GM23338 (cell line): ENCODE measurements at regions not wholly inside any gene's neighbourhood (a gene's known extent, or its start where the extent isn't known, plus 50 kb on each side); places are given as distances from the start of the nearest gene placed in this dataset.

Source experiments
- ATAC-seq: fragments of 200-7000 bp; cut with Tn5 transposase; 3 replicates; pipeline ENCODE4 v1.9.1; 2020
- DNase-seq: peaks from one replicate; pipeline ENCODE4 v3.0.0-alpha.2; 2015; ENCODE audit warnings: low spot score
- H2AFZ ChIP-seq: fragments of 200-600 bp; sonication (generic); 2 replicates; pipeline ENCODE4 v1.8.0; 2016; ENCODE audit warnings: antibody characterized with exemption, mild to moderate bottlenecking, moderate library complexity
- H3F3A ChIP-seq: fragments of 200-600 bp; sonication (generic); replicated peaks from 2 replicates; pipeline ENCODE4 v1.8.0; 2017; ENCODE audit warnings: antibody characterized with exemption, mixed run types, low read depth
- H3K27ac ChIP-seq: fragments of 200-600 bp; sonication (generic); 2 replicates; pipeline ENCODE4 v1.6.1; 2016; ENCODE audit warnings: low read depth
- H3K27me3 ChIP-seq: fragments of 200-600 bp; sonication (generic); 2 replicates; pipeline ENCODE4 v1.8.0; 2016; ENCODE audit warnings: mild to moderate bottlenecking, mixed run types, moderate library complexity; ENCODE audit not compliant: insufficient read depth
- H3K36me3 ChIP-seq: fragments of 200-600 bp; sonication (generic); 2 replicates; pipeline ENCODE4 v1.8.0; 2016; ENCODE audit warnings: mild to moderate bottlenecking; ENCODE audit not compliant: insufficient read depth
- H3K4me1 ChIP-seq: fragments of 200-600 bp; sonication (generic); 2 replicates; pipeline ENCODE4 v1.8.0; 2016; ENCODE audit warnings: mild to moderate bottlenecking, moderate library complexity; ENCODE audit not compliant: insufficient read depth
- H3K4me2 ChIP-seq: fragments of 200-600 bp; sonication (generic); 2 replicates; pipeline ENCODE4 v1.7.1; 2017; ENCODE audit warnings: mixed run types
- H3K4me3 ChIP-seq: fragments of 200-600 bp; sonication (generic); 2 replicates; pipeline ENCODE4 v1.6.1; 2016; ENCODE audit warnings: mixed run types
- H3K79me2 ChIP-seq: fragments of 200-600 bp; sonication (generic); replicated peaks from 2 replicates; pipeline ENCODE4 v1.8.0; 2017; ENCODE audit warnings: mild to moderate bottlenecking; ENCODE audit not compliant: insufficient read depth
- H3K9me2 ChIP-seq: fragments of 200-600 bp; sonication (generic); 2 replicates; pipeline ENCODE4 v1.8.0; 2017; ENCODE audit not compliant: insufficient read depth
- H4K20me1 ChIP-seq: fragments of 200-600 bp; sonication (generic); replicated peaks from 2 replicates; pipeline ENCODE4 v1.8.0; 2017; ENCODE audit warnings: mild to moderate bottlenecking; ENCODE audit not compliant: insufficient read depth
- H3K27ac Mint-ChIP-seq: 2 replicates; pipeline ENCODE4 v1.8.0; 2020; ENCODE audit warnings: inconsistent platforms, mild to moderate bottlenecking, moderate library complexity, mixed read lengths
- H3K27me3 Mint-ChIP-seq: 3 replicates; pipeline ENCODE4 v1.8.0; 2022; ENCODE audit warnings: low read depth, mild to moderate bottlenecking, moderate library complexity, mixed read lengths, inconsistent platforms; ENCODE audit not compliant: insufficient read depth, poor library complexity
- H3K36me3 Mint-ChIP-seq: 3 replicates; pipeline ENCODE4 v1.8.0; 2021; ENCODE audit warnings: low read depth, mild to moderate bottlenecking, inconsistent platforms, moderate library complexity, mixed read lengths
- H3K4me1 Mint-ChIP-seq: 3 replicates; pipeline ENCODE4 v1.8.0; 2020; ENCODE audit warnings: mild to moderate bottlenecking, inconsistent platforms, mixed read lengths
- H3K4me3 Mint-ChIP-seq: 3 replicates; pipeline ENCODE4 v1.8.0; 2021; ENCODE audit warnings: moderate library complexity, mild to moderate bottlenecking, inconsistent platforms, mixed read lengths
- H3K9me3 Mint-ChIP-seq: 3 replicates; pipeline ENCODE4 v1.8.0; 2020; ENCODE audit warnings: moderate library complexity, mild to moderate bottlenecking, inconsistent platforms, mixed read lengths
- CREB1 ChIP-seq: fragments of 250-450 bp; sonication (Bioruptor Pico); IDR thresholded peaks from 2 replicates; pipeline ENCODE4 v1.5.0; 2020; ENCODE audit warnings: low read depth, mild to moderate bottlenecking, moderate library complexity
- CTCF ChIP-seq, 2 experiments: fragments of 200-600 bp in 1 of 2; sonication (generic) in 1 of 2; conservative IDR thresholded peaks; 2 replicates each; pipeline versions ENCODE4 v1.5.1 to v1.6.1; 2016 to 2017; ENCODE audit warnings: antibody characterized with exemption in 2 of 2, low read depth in 2 of 2, mild to moderate bottlenecking in 2 of 2, moderate library complexity in 1 of 2
- ETS1 ChIP-seq: IDR thresholded peaks from 2 replicates; pipeline ENCODE4 v1.6.1; 2016; ENCODE audit warnings: antibody characterized with exemption
- EZH2 ChIP-seq: fragments of 200-600 bp; sonication (generic); IDR thresholded peaks from one replicate; pipeline ENCODE4 v1.8.0; 2017; ENCODE audit warnings: antibody characterized with exemption, mild to moderate bottlenecking, low read depth; ENCODE audit not compliant: unreplicated experiment
- EZH2phosphoT487 ChIP-seq: fragments of 200-600 bp; sonication (generic); IDR thresholded peaks from one replicate; pipeline ENCODE4 v1.8.1; 2018; ENCODE audit warnings: antibody characterized with exemption; ENCODE audit not compliant: unreplicated experiment
- JUNB ChIP-seq: IDR thresholded peaks from one replicate; pipeline ENCODE4 v1.6.1; 2016; ENCODE audit warnings: antibody characterized with exemption; ENCODE audit not compliant: unreplicated experiment
- NANOG ChIP-seq: IDR thresholded peaks from 2 replicates; pipeline ENCODE4 v1.6.1; 2016; ENCODE audit warnings: antibody characterized with exemption, borderline replicate concordance
- POLR2AphosphoS5 ChIP-seq: IDR thresholded peaks from 2 replicates; pipeline ENCODE4 v1.6.1; 2016; ENCODE audit warnings: antibody characterized with exemption, low read depth
- REST ChIP-seq: IDR thresholded peaks from one replicate; pipeline ENCODE4 v1.6.1; 2018; ENCODE audit warnings: antibody characterized with exemption; ENCODE audit not compliant: unreplicated experiment
- STAT1 ChIP-seq: IDR thresholded peaks from one replicate; pipeline ENCODE4 v1.6.1; 2016; ENCODE audit warnings: antibody characterized with exemption; ENCODE audit not compliant: unreplicated experiment
- ZNF114 ChIP-seq: fragments of 250-450 bp; sonication (Bioruptor Pico); IDR thresholded peaks from 2 replicates; pipeline ENCODE4 v1.5.0; 2020; ENCODE audit warnings: mild to moderate bottlenecking, moderate library complexity
- ZNF331 ChIP-seq: fragments of 250-450 bp; sonication (Bioruptor Pico); IDR thresholded peaks from 2 replicates; pipeline ENCODE4 v1.5.0; 2020; ENCODE audit warnings: low read depth, mild to moderate bottlenecking, moderate library complexity
- ZNF462 ChIP-seq: fragments of 250-450 bp; sonication (Bioruptor Pico); IDR thresholded peaks from 2 replicates; pipeline ENCODE4 v1.5.0; 2020; ENCODE audit warnings: mild to moderate bottlenecking, moderate library complexity

GRCh38 chr3:178396318-178396717 lies 139.9 kb upstream of the KCNMB2 start:
- H3K4me1 ChIP-seq: no peaks in the 10 kb centered on the region
- no peaks in the 10 kb centered on the region for H3K27me3 ChIP-seq
- no peak overlapping the region for H3K27ac Mint-ChIP-seq
- no peaks in the 10 kb centered on the region for H3K36me3 Mint-ChIP-seq
- no peaks in the 10 kb centered on the region for H3K4me1 Mint-ChIP-seq
- no peaks in the 10 kb centered on the region for H3K9me3 Mint-ChIP-seq
- H3K9me2 ChIP-seq: no peaks in the 10 kb centered on the region
- H3K27ac ChIP-seq: no peak overlapping the region
- H2AFZ ChIP-seq: no peak overlapping the region
- H3K79me2 ChIP-seq: no peaks in the 10 kb centered on the region
- H4K20me1 ChIP-seq: no peaks in the 10 kb centered on the region
- H3K4me2 ChIP-seq: no peak overlapping the region
- H3K36me3 ChIP-seq: no peaks in the 10 kb centered on the region
- no peaks in the 10 kb centered on the region for H3K27me3 Mint-ChIP-seq
- no peaks in the 10 kb centered on the region for H3F3A ChIP-seq
- ATAC-seq (no peak), DNase-seq (no peak)
- H3K4me3 ChIP-seq: no peak overlapping the region
- TF ChIP-seq EZH2 (no peak), EZH2phosphoT487 (no peak), REST (no peak), CREB1 (no peak), JUNB (no peak), ZNF331 (CRISPR knock-in tag) (no peak), POLR2AphosphoS5 (no peak), CTCF (conservative IDR thresholded peaks at IDR 0.05; ENCODE audit: low read depth in 2 of 2) (no peak), NANOG (no peak), ZNF462 (CRISPR knock-in tag) (no peak), ZNF114 (CRISPR knock-in tag) (no peak), ETS1 (no peak), STAT1 (no peak)
- H3K4me3 Mint-ChIP-seq: no peak overlapping the region
